D721Med (cell line): ENCODE measurements at regions not wholly inside any gene's neighbourhood (a gene's known extent, or its start where the extent isn't known, plus 50 kb on each side); places are given as distances from the start of the nearest gene placed in this dataset.

ENCODE experiments used
- DNase-seq: peaks from one replicate; pipeline ENCODE4 v3.0.0; 2011; ENCODE audit warnings: low spot score; ENCODE audit not compliant: insufficient read length
- FAIRE-seq: peaks from 2 replicates; lab custom pipeline; 2011; peaks lifted over from hg19 to GRCh38; lab: Jason Lieb, UNC
- CTCF ChIP-seq: IDR thresholded peaks from 2 replicates; pipeline ENCODE4 v1.5.1; 2012; ENCODE audit warnings: mild to moderate bottlenecking, control low read depth; ENCODE audit not compliant: insufficient read depth; ENCODE audit errors: missing control alignments

GRCh38 chr2:226497146-226497909, 302.3 kb downstream of the IRS1 start:
- TF ChIP-seq CTCF, result no peak
- no peak for DNase-seq
- FAIRE-seq, result no peak

GRCh38 chr2:226496273-226496550, 303.4 kb downstream of the IRS1 start:
- no peak for DNase-seq
- no peak for TF ChIP-seq CTCF
- no peak for FAIRE-seq

- FAIRE-seq (no peak), DNase-seq (no peak)
- TF ChIP-seq CTCF, result no peak
These were observed 304.0 kb downstream of the IRS1 start for GRCh38 chr2:226495466-226496272.

GRCh38 chr2:226491112-226491511, 308.5 kb downstream of the IRS1 start:
- DNase-seq, result no peak
- TF ChIP-seq CTCF, result no peak
- no peak for FAIRE-seq

- TF ChIP-seq CTCF, result no peak
- DNase-seq, result no peak
- peak; percentile 21 for FAIRE-seq
These were observed 309.7 kb downstream of the IRS1 start for GRCh38 chr2:226489775-226490541.

GRCh38 chr2:226488034-226488433, 311.6 kb downstream of the IRS1 start:
- no peak for TF ChIP-seq CTCF
- FAIRE-seq, result no peak

More at GRCh38 chr2:226488034-226488433, 311.6 kb downstream of the IRS1 start:
- DNase-seq, result no peak
